OCI-LY1 (cell line): ENCODE measurements at regions not wholly inside any gene's neighbourhood (a gene's known extent, or its start where the extent isn't known, plus 50 kb on each side); places are given as distances from the start of the nearest gene placed in this dataset.

Experiments
- H2AFZ ChIP-seq: fragments of 200-600 bp; sonication (generic), shearing (Covaris generic); 2 replicates; pipeline ENCODE4 v1.6.0; 2014; ENCODE audit warnings: antibody characterized with exemption, mild to moderate bottlenecking, low read length
- H3F3A ChIP-seq: fragments of 200-600 bp; sonication (generic), shearing (Covaris generic); 2 replicates; pipeline ENCODE4 v1.6.0; 2014; ENCODE audit warnings: mild to moderate bottlenecking, antibody characterized with exemption, low read length, moderate library complexity; ENCODE audit not compliant: insufficient read depth
- H3K27ac ChIP-seq: fragments of 200-600 bp; sonication (generic); 2 replicates; pipeline ENCODE4 v1.5.1; 2014; ENCODE audit warnings: low read length, mixed run types, mild to moderate bottlenecking, low read depth; ENCODE audit not compliant: poor library complexity, severe bottlenecking
- H3K27me3 ChIP-seq: fragments of 200-600 bp; sonication (generic); 2 replicates; pipeline ENCODE4 v1.6.0; 2014; ENCODE audit warnings: antibody characterized with exemption, mild to moderate bottlenecking, low read length, moderate library complexity; ENCODE audit not compliant: insufficient read depth
- H3K36me3 ChIP-seq: fragments of 200-600 bp; sonication (generic); 2 replicates; pipeline ENCODE4 v1.6.1; 2014; ENCODE audit warnings: mild to moderate bottlenecking, antibody characterized with exemption, low read length, moderate library complexity, mixed read lengths; ENCODE audit not compliant: insufficient read depth
- H3K4me1 ChIP-seq: fragments of 200-600 bp; sonication (generic); 2 replicates; pipeline ENCODE4 v1.5.1; 2014; ENCODE audit warnings: mild to moderate bottlenecking, low read length, moderate library complexity; ENCODE audit not compliant: insufficient read depth, severe bottlenecking
- H3K4me2 ChIP-seq: fragments of 200-600 bp; sonication (generic), shearing (Covaris generic); 2 replicates; pipeline ENCODE4 v1.6.1; 2014; ENCODE audit warnings: low read length
- H3K4me3 ChIP-seq: fragments of 200-600 bp; sonication (generic); 2 replicates; pipeline ENCODE4 v1.5.1; 2014; ENCODE audit warnings: low read length, low read depth, mild to moderate bottlenecking, mixed read lengths; ENCODE audit not compliant: poor library complexity, severe bottlenecking
- H3K79me2 ChIP-seq: fragments of 200-600 bp; shearing (Covaris generic); 2 replicates; pipeline ENCODE4 v1.6.1; 2016; ENCODE audit warnings: mixed run types, low read length, mixed read lengths; ENCODE audit not compliant: insufficient read depth
- H3K9ac ChIP-seq: fragments of 200-600 bp; sonication (generic), shearing (Covaris generic); 2 replicates; pipeline ENCODE4 v1.6.1; 2014; ENCODE audit warnings: mild to moderate bottlenecking, low read length, mixed read lengths
- H3K9me2 ChIP-seq: fragments of 200-600 bp; sonication (generic), shearing (Covaris generic); 2 replicates; pipeline ENCODE4 v1.6.1; 2014; ENCODE audit warnings: low read depth, mild to moderate bottlenecking, low read length, mixed read lengths
- H3K9me3 ChIP-seq: fragments of 200-600 bp; shearing (Covaris generic); 2 replicates; pipeline ENCODE4 v1.6.1; 2014; ENCODE audit warnings: low read length, mixed read lengths
- H4K20me1 ChIP-seq: fragments of 200-600 bp; sonication (generic), shearing (Covaris generic); 2 replicates; pipeline ENCODE4 v1.6.0; 2016; ENCODE audit warnings: mild to moderate bottlenecking, low read length; ENCODE audit not compliant: insufficient read depth
- CTCF ChIP-seq: fragments of 200-600 bp; sonication (generic), shearing (Covaris generic); IDR thresholded peaks from 2 replicates; pipeline ENCODE4 v1.5.1; 2017; ENCODE audit warnings: mild to moderate bottlenecking, antibody characterized with exemption, low read length, moderate library complexity, mixed read lengths
- EZH2 ChIP-seq: fragments of 200-600 bp; sonication (generic), shearing (Covaris generic); IDR thresholded peaks from 2 replicates; pipeline ENCODE4 v1.8.0; 2017; ENCODE audit warnings: borderline replicate concordance, mixed run types, mild to moderate bottlenecking, antibody characterized with exemption, low read length, moderate library complexity, mixed read lengths

DNA sequence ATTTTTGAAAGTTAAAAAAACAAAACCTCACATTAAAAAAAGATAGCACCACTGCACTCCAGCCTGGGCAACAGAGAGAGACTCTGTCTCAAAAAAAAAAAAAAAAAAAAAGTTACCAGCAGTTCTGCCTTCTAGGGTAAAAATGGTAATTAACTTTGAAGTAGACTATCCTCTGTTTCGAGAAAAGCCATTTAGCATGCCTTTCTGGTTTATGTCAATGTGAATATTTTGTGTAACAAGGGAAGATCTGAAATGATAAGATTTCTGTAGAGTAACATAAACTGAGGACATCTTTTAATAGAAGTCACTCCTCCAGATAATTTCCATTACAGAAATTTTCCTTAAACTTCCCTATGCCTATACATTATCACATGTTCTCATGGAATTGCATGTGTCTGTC, 203.2 kb upstream of the GAP43 start:
- no peak for TF ChIP-seq CTCF
- no peak for TF ChIP-seq EZH2
- Histone ChIP-seq H3K4me3 (no peak overlapping the region), H2AFZ (no peak overlapping the region), H3K27me3 (no peaks in the 10 kb centered on the region), H3K9me3 (no peaks in the 10 kb centered on the region), H3K9ac (no peak overlapping the region), H3K36me3 (no peaks in the 10 kb centered on the region), H3F3A (no peaks in the 10 kb centered on the region), H3K4me1 (no peaks in the 10 kb centered on the region), H3K9me2 (no peaks in the 10 kb centered on the region), H3K4me2 (no peak overlapping the region), H4K20me1 (no peaks in the 10 kb centered on the region), H3K79me2 (no peaks in the 10 kb centered on the region), H3K27ac (no peak overlapping the region)

DNA sequence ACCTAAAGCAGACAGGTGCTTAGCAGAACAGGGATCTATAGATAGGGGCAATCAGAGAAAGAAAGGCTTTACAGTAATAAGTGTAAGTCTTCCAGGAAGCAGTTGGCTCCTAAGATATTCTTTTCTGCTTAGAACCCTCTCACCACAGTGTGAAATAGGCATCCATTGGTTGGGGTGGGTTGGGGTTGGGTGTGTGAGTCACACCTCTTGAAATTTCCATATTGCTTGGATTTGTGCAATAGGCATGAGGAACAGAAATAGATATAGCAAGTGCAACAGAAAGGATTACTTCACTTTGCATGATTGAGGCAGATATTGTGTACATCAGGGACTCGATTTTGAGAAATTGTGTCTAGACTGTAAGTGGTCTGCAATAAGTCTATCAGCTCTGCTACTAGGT, 200.1 kb upstream of the GAP43 start:
- Histone ChIP-seq H3K79me2 (no peaks in the 10 kb centered on the region), H3K27me3 (no peaks in the 10 kb centered on the region), H3K4me1 (no peaks in the 10 kb centered on the region), H3K9ac (no peak overlapping the region), H3K4me2 (no peak overlapping the region), H3K9me2 (no peaks in the 10 kb centered on the region), H3K9me3 (no peaks in the 10 kb centered on the region), H3K36me3 (no peaks in the 10 kb centered on the region), H3K27ac (no peak overlapping the region), H3K4me3 (no peak overlapping the region), H2AFZ (no peak overlapping the region), H3F3A (no peaks in the 10 kb centered on the region), H4K20me1 (no peaks in the 10 kb centered on the region)
- TF ChIP-seq EZH2 (no peak), CTCF (no peak)

GRCh38 chr3:115428841-115429240, 194.5 kb upstream of the GAP43 start:
- H3K79me2 ChIP-seq, result no peaks in the 10 kb centered on the region
- TF ChIP-seq CTCF, result no peak
- no peak for TF ChIP-seq EZH2
- no peaks in the 10 kb centered on the region for H3K36me3 ChIP-seq
- H2AFZ ChIP-seq, result no peak overlapping the region
- H3F3A ChIP-seq, result no peaks in the 10 kb centered on the region
- H3K9me3 ChIP-seq, result no peaks in the 10 kb centered on the region
- no peaks in the 10 kb centered on the region for H3K27me3 ChIP-seq
- no peaks in the 10 kb centered on the region for H3K4me1 ChIP-seq
- no peaks in the 10 kb centered on the region for H3K9me2 ChIP-seq
- no peak overlapping the region for H3K4me3 ChIP-seq
- no peak overlapping the region for H3K4me2 ChIP-seq
- H4K20me1 ChIP-seq, result no peaks in the 10 kb centered on the region
- H3K27ac ChIP-seq, result no peak overlapping the region
- no peak overlapping the region for H3K9ac ChIP-seq
